ENCODE measurements at regions not wholly inside any gene's neighbourhood (a gene's known extent, or its start where the extent isn't known, plus 50 kb on each side); places are given as distances from the start of the nearest gene placed in this dataset.
"Not testable (repeated sequence)": the region's sequence is repeated elsewhere in the genome, so short reads cannot be mapped to it uniquely, and the experiment has no call there.

GRCh38 chr2:12918835-12919445 lies 202.2 kb downstream of the TRIB2 start:
- no peaks in the 10 kb centered on the region for H3K9me3 ChIP-seq (ENCODE audit: control insufficient read depth, insufficient read depth, low read depth, low read length)
- H3K27me3 ChIP-seq (ENCODE audit: control insufficient read depth, insufficient read depth, low read length) = no peaks in the 10 kb centered on the region
- H3K9ac ChIP-seq (ENCODE audit: insufficient read depth, low read length) = no peak overlapping the region
- H3K36me3 ChIP-seq (ENCODE audit: control insufficient read depth, insufficient read depth, low read length) = no peaks in the 10 kb centered on the region
- peak; percentile 92 to 97 for DNase-seq (ENCODE audit: low read depth in 2 of 2)
- peak overlapping the region; percentile 44 for H3K27ac ChIP-seq (ENCODE audit: insufficient read depth, low read length)
- H3K4me2 ChIP-seq (ENCODE audit: extremely low read depth, insufficient read depth, low read length) = peak overlapping the region; percentile 73
- H4K20me1 ChIP-seq (ENCODE audit: control insufficient read depth, extremely low read depth, insufficient read depth, low read length) = no peaks in the 10 kb centered on the region
- H3K79me2 ChIP-seq (ENCODE audit: control insufficient read depth, insufficient read depth, low read length) = no peaks in the 10 kb centered on the region
- peaks cover 5% of the 10 kb centered on the region for H3K4me1 ChIP-seq (ENCODE audit: control insufficient read depth, extremely low read depth, insufficient read depth, low read length)
- no peak overlapping the region for H2AFZ ChIP-seq (ENCODE audit: low read length)
- peak overlapping the region in 1 of 4 experiments; percentile 20 for H3K4me3 ChIP-seq (replicated peaks in 1 of 4; ENCODE audit: control extremely low read depth in 1 of 4, insufficient read depth in 1 of 4, low read depth in 3 of 4, low read length in 4 of 4)
- no peak for TF ChIP-seq EZH2 (IDR thresholded peaks at IDR 0.05; ENCODE audit: low read length, missing control alignments)
- no peak for TF ChIP-seq CTCF (conservative IDR thresholded peaks at IDR 0.05 in 1 of 2, IDR thresholded peaks at IDR 0.05 in 1 of 2; ENCODE audit: low read depth in 1 of 2, low read length in 2 of 2)

GRCh38 chr2:12921321-12921720 lies 204.6 kb downstream of the TRIB2 start:
- Histone ChIP-seq H3K4me3 (replicated peaks in 1 of 4; ENCODE audit: control extremely low read depth in 1 of 4, insufficient read depth in 1 of 4, low read depth in 3 of 4, low read length in 4 of 4) (no peak overlapping the region), H2AFZ (ENCODE audit: low read length) (no peak overlapping the region), H3K27ac (ENCODE audit: insufficient read depth, low read length) (no peak overlapping the region), H3K4me2 (ENCODE audit: extremely low read depth, insufficient read depth, low read length) (no peak overlapping the region), H3K36me3 (ENCODE audit: control insufficient read depth, insufficient read depth, low read length) (no peaks in the 10 kb centered on the region), H3K4me1 (ENCODE audit: control insufficient read depth, extremely low read depth, insufficient read depth, low read length) (peaks cover 7% of the 10 kb centered on the region), H4K20me1 (ENCODE audit: control insufficient read depth, extremely low read depth, insufficient read depth, low read length) (no peaks in the 10 kb centered on the region), H3K27me3 (ENCODE audit: control insufficient read depth, insufficient read depth, low read length) (no peaks in the 10 kb centered on the region), H3K9ac (ENCODE audit: insufficient read depth, low read length) (no peak overlapping the region), H3K9me3 (ENCODE audit: control insufficient read depth, insufficient read depth, low read depth, low read length) (no peaks in the 10 kb centered on the region), H3K79me2 (ENCODE audit: control insufficient read depth, insufficient read depth, low read length) (no peaks in the 10 kb centered on the region)
- peak in 1 of 2 donors; percentile 21 for DNase-seq (ENCODE audit: low read depth in 2 of 2)
- no peak for TF ChIP-seq CTCF (conservative IDR thresholded peaks at IDR 0.05 in 1 of 2, IDR thresholded peaks at IDR 0.05 in 1 of 2; ENCODE audit: low read depth in 1 of 2, low read length in 2 of 2)
- TF ChIP-seq EZH2 (IDR thresholded peaks at IDR 0.05; ENCODE audit: low read length, missing control alignments) = no peak

DNA sequence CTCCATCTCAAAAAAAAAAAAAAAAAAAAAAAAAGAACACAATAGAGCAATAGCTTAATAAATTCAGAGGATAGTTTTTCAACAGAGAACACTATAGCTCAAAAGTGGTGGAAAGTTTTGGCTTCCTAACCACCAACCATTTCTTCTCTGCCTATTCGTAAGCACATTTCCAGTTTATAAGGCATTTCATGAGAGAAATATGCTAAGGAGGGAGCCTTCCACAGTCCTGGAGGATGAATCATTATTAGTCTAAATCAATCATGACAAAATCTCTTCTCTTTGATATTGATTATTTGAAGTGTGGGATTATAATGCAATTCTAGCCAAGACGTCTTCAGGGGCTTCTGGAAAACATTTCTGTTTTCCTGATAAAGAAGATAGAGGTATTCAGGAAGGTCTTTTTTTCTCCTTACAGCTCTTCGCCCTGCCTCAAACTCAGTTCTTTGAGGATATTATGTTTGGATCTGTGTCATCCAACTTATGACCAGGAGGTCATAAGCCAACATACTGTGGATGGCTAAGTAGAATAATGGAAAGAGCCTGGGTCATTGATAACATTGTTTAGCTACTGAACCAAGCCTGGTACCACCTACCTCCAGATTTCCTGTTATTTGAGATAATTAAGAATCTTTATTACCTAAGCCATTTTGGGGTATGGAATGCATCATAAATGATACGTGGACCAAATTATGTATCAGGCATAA lies 207.3 kb downstream of the TRIB2 start:
- no peaks in the 10 kb centered on the region for H3K27me3 ChIP-seq (ENCODE audit: control insufficient read depth, insufficient read depth, low read length)
- no peak overlapping the region for H3K9ac ChIP-seq (ENCODE audit: insufficient read depth, low read length)
- TF ChIP-seq CTCF (conservative IDR thresholded peaks at IDR 0.05 in 1 of 2, IDR thresholded peaks at IDR 0.05 in 1 of 2; ENCODE audit: low read depth in 1 of 2, low read length in 2 of 2) = no peak
- no peak for TF ChIP-seq EZH2 (IDR thresholded peaks at IDR 0.05; ENCODE audit: low read length, missing control alignments)
- no peaks in the 10 kb centered on the region for H4K20me1 ChIP-seq (ENCODE audit: control insufficient read depth, extremely low read depth, insufficient read depth, low read length)
- no peaks in the 10 kb centered on the region for H3K9me3 ChIP-seq (ENCODE audit: control insufficient read depth, insufficient read depth, low read depth, low read length)
- no peaks in the 10 kb centered on the region for H3K36me3 ChIP-seq (ENCODE audit: control insufficient read depth, insufficient read depth, low read length)
- no peak overlapping the region for H3K4me3 ChIP-seq (replicated peaks in 1 of 4; ENCODE audit: control extremely low read depth in 1 of 4, insufficient read depth in 1 of 4, low read depth in 3 of 4, low read length in 4 of 4)
- no peaks in the 10 kb centered on the region for H3K79me2 ChIP-seq (ENCODE audit: control insufficient read depth, insufficient read depth, low read length)
- no peak overlapping the region for H2AFZ ChIP-seq (ENCODE audit: low read length)
- peaks cover 6% of the 10 kb centered on the region for H3K4me1 ChIP-seq (ENCODE audit: control insufficient read depth, extremely low read depth, insufficient read depth, low read length)
- peak overlapping the region; percentile 15 for H3K4me2 ChIP-seq (ENCODE audit: extremely low read depth, insufficient read depth, low read length)
- peak; percentile 43 to 93 for DNase-seq (ENCODE audit: low read depth in 2 of 2)
- H3K27ac ChIP-seq (ENCODE audit: insufficient read depth, low read length) = no peak overlapping the region

- H3K27me3 ChIP-seq (ENCODE audit: control insufficient read depth, insufficient read depth, low read length); H3K9me3 ChIP-seq (ENCODE audit: control insufficient read depth, insufficient read depth, low read depth, low read length); H3K79me2 ChIP-seq (ENCODE audit: control insufficient read depth, insufficient read depth, low read length); H3K27ac ChIP-seq (ENCODE audit: insufficient read depth, low read length); H3K36me3 ChIP-seq (ENCODE audit: control insufficient read depth, insufficient read depth, low read length); H3K4me1 ChIP-seq (ENCODE audit: control insufficient read depth, extremely low read depth, insufficient read depth, low read length); H2AFZ ChIP-seq (ENCODE audit: low read length); H4K20me1 ChIP-seq (ENCODE audit: control insufficient read depth, extremely low read depth, insufficient read depth, low read length); H3K4me3 ChIP-seq (replicated peaks in 1 of 4; ENCODE audit: control extremely low read depth in 1 of 4, insufficient read depth in 1 of 4, low read depth in 3 of 4, low read length in 4 of 4); DNase-seq (ENCODE audit: low read depth in 2 of 2); H3K4me2 ChIP-seq (ENCODE audit: extremely low read depth, insufficient read depth, low read length); H3K9ac ChIP-seq (ENCODE audit: insufficient read depth, low read length): not testable (repeated sequence)
Measured at GRCh38 chr2:12926641-12927040, 209.9 kb downstream of the TRIB2 start.
